GM19324 (cell line): ENCODE measurements at regions not wholly inside any gene's neighbourhood (a gene's known extent, or its start where the extent isn't known, plus 50 kb on each side); places are given as distances from the start of the nearest gene placed in this dataset.
A peak's percentile ranks its signal among the peaks of the same experiment; 100 is the strongest.

Experiments
- ATAC-seq: cut with Tn5 transposase; IDR thresholded peaks from one replicate; pipeline ENCODE4 v1.9.1; 2021; ENCODE audit warnings: mild to moderate bottlenecking, moderate library complexity; ENCODE audit not compliant: unreplicated experiment, low FRiP score

DNA sequence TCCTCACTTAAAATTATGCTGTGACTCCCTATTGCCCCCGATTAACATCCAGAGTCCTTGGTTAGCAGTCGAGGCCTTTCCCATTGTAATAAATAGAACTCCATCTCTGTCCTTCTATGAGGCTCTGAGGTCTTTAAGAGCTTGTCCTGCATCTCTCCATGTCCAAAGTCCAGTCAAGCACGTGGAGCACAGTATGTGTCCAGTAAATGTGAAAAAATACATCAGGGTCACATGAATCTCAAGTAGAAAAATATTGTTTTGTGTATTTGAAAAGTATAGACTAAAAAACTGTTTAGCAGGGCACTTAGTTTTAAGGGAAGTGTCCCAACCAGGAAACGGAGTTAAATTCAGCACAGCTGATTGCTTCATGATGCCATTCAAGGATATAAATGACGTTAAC, 298.8 kb upstream of the TENM4 start:
- ATAC-seq: no peak

DNA sequence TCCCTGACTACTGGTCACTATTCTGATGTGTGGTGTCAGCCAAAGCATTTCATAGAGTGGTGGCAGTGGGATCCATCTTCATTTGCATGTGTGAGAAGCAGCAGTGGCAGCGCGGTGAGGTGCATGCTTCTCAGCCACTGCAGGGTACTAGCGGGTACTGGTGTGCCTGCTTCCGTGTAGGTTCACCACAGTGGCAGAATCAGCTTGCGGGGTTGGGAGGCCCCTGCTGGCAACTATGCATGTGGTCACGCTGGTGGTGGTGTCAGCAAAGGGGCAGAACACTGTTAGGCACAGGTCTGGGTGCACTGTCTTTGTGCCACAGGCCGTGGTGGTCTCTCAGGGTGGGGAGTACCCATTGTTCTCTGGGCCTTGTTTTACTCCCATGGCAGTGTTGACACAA, 286.4 kb upstream of the TENM4 start:
- no peak for ATAC-seq

DNA sequence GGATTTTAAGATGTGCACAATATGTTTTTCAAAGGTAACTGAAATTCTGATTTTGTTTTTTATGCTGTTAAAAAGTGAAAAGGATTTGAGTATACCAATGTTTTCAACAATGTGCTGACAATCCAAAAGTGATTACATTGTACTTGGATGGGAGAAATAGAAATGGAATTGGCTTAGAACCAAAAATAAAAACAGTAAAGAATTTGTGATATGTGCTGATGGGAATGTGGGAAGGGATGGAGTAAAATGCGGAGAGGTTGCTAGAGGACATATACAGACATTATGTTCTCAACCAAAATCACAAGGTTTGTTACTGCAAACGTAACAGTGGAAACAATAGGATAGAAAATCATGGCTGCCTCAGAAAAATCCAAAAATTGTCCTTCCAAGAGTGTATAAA, 279.3 kb upstream of the TENM4 start:
- no peak for ATAC-seq

DNA sequence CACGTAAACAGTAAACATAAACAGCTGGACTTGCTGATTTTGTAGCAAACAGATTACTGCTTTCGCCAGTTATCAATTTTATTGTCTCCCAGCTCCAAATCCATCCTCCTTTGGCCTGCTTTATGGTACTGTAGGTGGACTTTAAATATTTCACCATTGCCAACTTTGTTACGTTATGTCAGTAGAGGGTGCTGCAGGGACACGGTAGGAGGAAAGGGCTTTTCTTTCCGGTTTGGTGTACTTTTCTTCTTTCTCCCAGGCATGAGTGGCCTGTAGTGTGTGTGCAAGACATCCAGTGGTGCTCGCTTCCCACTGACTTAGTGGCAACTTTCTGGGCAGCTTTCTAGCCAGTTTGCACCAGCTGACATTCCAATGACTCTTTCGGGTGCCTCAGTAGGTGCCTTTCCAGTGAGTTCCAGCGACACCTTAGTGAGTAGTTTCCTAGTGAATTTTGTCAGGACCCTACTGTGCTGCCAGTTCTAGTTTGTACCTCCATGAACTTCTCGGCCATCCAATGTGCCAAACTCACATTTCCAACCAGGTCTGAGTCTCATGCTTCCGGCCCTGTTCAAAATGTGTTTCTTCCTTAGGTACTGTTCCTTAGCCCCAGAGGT, 267.6 kb upstream of the TENM4 start:
- ATAC-seq: peak; percentile 59

DNA sequence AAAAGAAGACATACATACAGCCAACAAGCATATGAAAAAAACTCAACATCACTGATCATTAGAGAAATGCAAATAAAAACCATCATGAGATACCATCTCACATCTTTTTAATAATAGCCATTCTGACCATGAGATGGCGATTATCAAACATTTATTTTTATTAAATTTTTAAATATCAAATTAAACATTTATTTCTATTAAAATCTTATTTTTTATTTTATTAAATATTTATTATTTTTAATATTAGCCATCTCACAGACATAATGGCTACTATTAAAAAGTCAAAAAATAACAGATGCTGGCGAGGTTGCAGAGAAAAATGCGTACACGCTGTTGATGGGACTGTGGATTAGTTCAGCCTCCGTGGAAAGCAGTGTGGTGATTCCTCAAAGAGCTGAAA, 264.8 kb upstream of the TENM4 start:
- no peak for ATAC-seq

DNA sequence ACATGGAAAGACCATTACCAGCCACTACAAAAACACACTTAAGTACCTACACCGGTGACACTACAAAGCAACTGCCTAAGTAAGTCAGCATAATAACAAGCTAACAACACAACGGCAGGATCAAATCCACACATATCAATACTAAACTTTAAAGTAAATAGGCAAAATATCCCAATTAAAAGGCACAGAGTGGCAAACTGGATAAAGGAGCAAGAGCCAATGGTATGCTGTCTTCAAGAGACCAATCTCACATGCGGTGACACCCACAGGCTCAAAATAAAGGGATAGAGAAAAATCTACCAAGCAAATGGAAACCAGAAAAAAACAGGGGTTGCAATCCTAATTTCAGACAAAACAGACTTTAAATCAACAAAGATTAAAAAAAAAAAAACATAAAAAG, 261.5 kb upstream of the TENM4 start:
- no peak for ATAC-seq

DNA sequence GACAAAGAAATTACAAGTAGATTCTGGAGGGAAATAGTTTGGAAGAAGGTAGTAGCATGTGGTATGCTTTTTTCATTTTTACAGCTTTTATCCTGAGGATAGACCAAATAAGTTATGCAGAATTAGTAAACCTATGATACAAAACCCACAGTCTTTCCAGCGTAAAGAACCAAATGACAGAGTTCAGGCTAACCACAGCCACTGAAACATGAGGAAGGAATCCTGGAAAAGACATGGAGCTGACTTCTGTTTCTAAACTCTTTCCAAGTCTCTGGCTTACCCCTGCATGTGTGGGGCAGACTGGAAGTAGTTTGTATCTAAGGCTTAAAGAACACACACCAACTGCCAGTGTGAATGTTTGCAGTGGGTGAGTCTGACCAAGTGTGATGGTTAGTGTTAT, 258.4 kb upstream of the TENM4 start:
- no peak for ATAC-seq

DNA sequence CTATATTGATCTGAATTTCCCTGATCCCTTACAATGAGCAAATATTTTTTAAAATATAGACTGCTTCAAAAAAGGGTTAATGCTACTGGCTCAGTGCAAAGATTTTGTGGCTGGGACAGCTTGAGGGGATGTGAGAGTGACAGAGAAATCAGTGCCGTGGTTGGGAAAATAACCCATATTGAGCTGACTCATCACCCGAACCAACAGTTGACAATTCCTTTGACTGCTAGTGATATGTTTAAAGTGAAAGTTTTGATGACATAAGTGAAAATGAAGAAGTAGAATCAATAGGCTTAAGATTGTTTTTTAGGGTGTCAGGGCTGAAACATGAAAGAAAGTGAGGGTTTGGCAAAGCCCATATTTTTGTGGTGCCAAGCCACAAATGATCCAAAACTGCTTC, 257.1 kb upstream of the TENM4 start:
- no peak for ATAC-seq

DNA sequence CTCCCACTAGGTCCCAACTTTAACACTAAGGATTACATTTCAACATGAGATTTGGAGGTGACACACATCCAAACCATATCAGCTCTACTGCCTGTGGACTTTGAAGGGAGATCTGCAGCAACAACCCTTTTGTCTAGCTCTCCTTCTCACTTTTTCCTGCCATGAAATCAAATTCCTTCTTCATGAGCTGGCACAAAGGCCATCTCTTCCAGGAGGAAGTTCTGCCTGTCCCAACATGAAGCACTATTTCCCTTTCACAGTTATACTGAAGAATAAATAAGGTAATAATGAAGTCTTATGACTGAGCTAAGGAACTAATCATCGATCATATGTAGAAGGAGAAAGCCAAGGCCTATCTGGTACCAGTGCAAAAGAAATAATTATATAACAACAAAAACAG, 253.5 kb upstream of the TENM4 start:
- ATAC-seq: no peak

DNA sequence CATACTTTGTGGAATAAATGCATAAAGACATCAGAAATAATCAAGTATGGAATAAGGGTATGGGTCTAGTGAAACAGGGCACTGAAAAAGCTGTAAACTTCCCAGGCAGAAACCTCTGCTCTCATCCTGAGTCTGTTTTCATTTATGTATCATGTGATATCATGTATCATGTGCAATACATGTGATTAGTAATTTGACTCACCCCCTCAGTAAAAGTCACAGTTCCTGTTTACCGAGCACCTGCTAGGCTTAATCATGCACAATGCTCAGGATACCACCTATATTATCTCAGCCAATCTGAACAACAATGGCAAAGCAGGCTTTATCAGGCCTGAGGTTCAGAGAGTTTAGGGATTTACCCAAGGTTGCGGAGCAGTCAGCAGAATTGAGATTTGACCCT, 250.6 kb upstream of the TENM4 start:
- no peak for ATAC-seq

DNA sequence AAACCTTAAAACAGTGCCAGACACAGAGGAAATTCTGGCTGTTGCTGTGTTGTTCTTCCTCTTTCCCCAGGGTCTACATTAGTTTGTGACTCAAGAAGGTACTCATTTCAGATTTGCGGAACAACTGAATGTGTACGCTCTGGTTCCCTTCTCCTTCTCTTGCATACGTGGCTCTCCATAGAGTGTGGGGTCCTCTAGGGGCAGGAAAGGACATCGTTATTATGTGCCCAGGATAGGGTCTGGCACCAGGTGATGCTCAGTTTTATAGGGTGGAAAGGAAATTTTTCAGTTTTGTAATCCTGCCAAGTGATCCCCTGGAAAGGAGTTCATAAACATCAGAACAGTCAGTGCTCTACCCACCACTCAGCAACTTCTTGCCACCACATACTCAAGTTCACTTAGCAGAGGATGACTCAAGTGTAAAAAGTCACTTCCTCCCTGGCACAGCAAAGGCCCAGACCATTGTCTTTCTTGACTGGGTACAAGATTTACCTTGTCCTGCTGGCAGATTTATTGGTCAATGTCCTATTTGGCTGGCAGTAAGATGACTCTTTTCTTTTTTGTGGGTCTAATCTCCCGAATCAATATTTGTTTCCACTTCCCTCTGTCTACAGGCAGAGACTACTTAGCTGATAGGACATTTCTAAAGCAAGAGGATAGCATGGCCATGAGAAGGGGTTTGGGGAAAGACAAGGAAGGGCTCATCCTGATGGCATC, 246.0 kb upstream of the TENM4 start:
- ATAC-seq: no peak

DNA sequence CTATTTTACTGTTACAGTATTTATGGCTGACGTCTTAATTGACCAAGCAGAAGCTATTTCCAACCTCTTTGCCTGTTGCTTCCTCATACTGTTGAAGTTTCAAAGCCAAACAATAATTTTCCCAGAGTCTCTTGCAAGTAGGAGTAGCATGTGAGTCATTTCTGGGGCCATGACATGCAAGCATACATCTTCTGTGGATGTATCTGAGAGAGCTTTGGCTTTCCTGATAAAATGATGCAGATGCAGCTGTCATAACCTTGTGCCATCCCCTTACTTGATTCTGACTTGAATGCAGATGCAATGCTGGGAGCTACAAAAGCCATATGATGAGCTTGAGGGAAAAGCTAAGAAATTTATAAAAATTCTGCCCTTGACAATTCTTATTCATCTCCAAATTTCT, 243.1 kb upstream of the TENM4 start:
- ATAC-seq: no peak

DNA sequence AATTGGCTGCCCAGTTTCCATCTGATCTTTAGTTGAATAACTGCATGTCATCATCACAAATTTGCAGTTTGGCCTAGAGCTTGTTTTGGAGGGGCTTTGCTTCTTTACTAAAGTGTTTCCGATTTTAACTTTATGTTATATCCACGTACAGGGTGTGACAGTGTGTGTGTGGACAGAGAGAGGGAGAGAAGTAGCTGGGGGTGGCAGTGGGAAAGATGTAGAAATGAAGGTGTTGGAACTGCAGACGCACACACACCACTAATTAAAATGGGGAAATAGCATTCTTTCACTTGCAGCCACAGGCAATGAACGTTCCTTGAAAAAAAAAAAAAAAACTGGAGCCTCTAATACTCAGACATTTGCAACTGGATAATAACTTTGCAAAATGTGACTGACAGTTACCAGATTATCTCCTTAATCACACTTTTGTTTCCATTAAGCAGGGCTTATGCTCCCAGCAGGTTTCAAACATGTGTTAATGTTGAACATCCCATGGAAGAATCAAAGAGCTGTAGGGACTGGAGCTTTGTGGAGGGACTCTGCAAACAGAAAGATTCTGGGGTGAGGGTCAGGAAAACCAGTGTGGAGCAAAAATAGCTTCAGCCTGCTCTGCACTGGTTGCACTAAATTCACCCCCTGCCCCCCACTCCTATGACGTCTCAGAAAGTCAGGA, 238.1 kb upstream of the TENM4 start:
- ATAC-seq: no peak

DNA sequence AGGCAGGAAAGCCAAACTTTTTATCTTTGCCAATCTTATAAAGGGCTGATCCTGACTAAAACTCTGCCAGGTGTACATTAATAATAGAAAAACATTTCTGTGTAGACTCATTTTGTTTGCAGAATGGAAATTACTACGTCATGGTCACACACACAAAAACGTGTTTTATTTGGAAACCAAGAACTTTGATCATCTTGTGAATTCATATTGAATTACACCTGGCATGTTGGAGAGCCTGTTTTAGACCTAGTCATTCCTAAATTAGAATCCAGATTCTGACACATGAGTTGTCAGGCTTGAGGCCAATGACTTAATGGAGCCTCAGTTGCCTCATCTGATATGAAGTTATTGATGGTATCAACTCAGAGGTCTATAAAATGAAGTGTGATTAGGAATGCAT, 235.6 kb upstream of the TENM4 start:
- no peak for ATAC-seq

DNA sequence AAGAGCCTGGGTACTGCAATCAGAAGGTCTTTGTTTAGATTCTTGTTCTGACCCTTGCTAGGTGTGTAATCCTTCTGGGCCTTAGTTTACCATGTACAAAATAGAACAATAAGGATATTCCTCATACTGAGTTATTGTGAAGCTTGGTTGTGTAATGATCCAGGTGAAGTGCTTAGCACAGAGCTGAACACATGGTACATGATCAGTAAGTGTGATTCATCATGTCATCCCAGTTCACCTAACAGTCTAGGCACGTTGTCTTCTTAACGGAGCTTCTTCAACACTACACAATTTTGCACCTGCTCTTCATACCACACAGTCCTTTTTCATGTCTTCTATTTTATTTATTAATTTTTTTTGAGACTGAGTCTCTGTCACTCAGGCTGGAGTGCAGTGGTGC, 234.3 kb upstream of the TENM4 start:
- no peak for ATAC-seq

DNA sequence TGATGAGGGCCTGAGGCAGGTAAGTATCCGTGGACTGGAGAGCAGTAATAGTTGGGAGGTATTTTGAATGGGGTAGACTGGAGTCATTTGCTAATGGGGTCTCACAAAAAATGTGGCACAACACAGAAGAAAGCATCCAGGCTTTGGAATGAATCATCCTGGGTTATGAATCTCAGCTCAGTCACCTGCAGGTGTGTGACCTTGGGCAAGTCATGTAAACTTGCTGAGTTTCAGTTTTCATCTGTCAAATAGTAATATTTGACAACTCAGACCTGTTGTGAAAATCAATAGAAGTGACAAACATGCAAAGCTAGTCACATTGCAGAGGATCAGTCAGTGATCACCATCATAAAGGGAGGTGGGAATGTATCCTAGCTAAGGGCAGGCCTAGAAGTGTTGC, 232.0 kb upstream of the TENM4 start:
- ATAC-seq: no peak

DNA sequence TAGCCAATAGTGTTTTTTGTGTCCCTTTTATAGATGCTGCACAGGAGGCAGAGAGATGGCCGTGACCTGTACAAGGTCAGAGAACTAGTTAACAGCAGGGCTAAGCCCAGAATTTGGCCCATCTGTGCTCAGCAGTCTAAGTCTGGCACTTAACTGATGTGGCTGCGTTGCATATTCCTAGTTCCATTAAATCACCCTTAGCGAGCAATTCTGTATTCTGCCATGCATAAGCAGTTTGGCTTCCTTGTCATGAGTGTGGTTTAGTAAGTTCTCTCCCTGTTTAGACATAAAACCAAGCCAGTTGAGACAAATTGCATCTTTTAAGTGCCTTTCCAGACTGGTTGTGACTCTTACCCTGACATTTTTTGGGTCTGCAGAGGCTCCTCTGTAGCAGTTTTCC, 230.6 kb upstream of the TENM4 start:
- ATAC-seq: no peak

DNA sequence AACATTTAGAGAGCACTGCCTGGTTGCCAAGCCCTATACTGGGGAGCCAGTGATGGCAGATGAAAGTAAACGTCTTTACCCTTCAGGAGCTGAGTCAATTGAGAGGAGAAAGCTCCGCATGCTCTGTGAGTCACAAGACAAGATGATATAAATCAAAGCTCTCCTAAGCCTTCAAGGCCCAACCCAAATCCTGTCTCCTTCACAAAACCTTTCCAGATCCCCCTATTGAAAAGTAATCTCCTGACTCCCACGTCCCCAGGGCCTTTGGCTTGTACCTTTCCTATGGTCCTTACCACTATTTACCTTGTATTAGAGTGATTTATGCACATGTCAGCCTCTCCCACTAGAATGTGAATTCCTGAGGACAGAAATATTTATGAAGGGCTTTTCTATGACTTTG, 230.1 kb upstream of the TENM4 start:
- no peak for ATAC-seq

DNA sequence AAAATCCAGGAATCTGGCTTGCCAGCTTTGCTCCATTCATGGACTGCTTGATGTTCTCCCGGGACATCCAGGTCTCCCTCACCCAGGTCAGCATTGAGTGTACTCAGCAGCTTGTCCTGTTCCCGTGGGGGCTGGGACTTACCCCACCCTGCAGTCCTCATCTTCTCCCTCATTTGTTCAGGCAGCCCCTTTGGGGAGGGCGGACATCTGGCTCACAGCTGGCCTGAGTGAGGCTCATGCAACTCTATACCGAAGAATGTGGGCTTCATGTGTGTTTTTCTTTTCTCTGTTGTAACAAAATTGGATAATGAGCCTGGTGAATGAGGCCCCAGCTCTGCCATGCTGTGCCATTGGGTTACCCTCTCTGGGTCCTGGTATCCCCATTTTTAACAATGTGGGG, 227.7 kb upstream of the TENM4 start:
- no peak for ATAC-seq

DNA sequence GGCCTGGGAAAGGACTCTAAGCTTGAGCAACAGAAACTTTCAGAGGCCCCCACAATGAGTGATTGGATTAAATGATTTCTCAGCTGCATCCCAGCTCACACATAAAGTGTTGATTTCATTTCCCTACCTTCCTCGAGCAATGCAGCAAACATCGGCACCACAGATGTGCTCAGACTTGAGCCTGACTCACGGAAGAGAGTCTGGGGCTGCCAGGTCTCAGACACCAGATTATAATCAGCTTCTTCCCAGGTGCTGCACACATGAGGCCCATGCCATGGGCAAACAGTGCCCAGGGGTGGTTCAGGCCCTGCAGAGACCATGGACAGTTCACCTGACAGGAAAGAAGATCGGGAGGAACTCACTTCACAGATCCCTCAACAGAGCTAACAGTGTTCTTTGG, 226.6 kb upstream of the TENM4 start:
- ATAC-seq: no peak

DNA sequence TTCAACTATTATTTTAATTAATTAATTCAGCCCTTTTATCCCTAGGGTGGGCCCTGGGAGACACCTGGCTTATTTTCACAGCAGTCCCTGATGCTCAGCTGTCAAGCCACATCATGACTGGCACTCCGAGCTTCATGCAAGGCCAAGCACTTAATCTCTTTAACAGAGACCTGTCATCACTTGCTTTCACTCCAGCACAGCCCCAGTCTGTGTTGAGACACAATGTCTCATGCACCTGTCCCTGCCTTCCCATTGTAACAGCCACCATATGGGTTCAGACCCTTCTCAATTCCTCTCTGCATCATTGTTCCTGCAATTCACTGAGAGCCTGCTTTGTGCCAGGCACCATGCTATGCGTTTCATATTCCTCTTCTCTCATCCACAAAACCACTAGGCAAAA, 222.2 kb upstream of the TENM4 start:
- ATAC-seq: no peak

DNA sequence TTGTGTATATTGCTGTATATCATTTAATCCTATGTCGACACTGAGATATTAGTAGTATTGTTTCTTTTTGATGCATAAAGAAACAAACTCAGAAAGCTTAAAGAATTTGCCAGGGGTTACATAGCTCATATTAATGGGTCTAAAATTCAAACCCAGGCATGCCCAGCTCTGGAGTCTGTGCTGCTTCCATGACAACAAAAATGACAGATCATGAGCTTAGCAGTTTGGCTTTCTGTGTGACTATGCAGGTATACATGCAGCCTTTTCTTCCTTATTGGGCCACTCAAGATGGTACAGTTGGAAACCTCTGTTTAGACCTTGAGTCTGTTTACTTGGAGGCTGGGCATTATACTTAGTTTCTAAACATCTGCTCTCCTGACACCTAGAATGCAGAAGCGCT, 220.5 kb upstream of the TENM4 start:
- ATAC-seq: no peak
